Brain microvascular endothelial cell (primary cell): ENCODE measurements at regions not wholly inside any gene's neighbourhood (a gene's known extent, or its start where the extent isn't known, plus 50 kb on each side); places are given as distances from the start of the nearest gene placed in this dataset.

Experiments
- DNase-seq: peaks from one replicate; pipeline ENCODE4 v3.0.0-alpha.2; 2020
- H3K27ac ChIP-seq: fragments of 250-450 bp; sonication (Bioruptor Pico); 2 replicates; pipeline ENCODE4 v1.5.1; 2020; ENCODE audit warnings: mild to moderate bottlenecking, moderate library complexity
- H3K27me3 ChIP-seq: fragments of 250-450 bp; sonication (Bioruptor Pico); replicated peaks from 2 replicates; pipeline ENCODE4 v1.5.1; 2020; ENCODE audit warnings: mild to moderate bottlenecking
- H3K36me3 ChIP-seq: fragments of 250-450 bp; sonication (Bioruptor Pico); replicated peaks from 2 replicates; pipeline ENCODE4 v1.5.1; 2020; ENCODE audit warnings: mild to moderate bottlenecking
- H3K4me3 ChIP-seq: 2 replicates; pipeline ENCODE4 v1.5.1; 2011; ENCODE audit warnings: low read depth, mild to moderate bottlenecking, control low read depth, low read length, moderate library complexity
- CTCF ChIP-seq: IDR thresholded peaks from 2 replicates; pipeline ENCODE4 v1.5.1; 2011; ENCODE audit warnings: low read depth, mild to moderate bottlenecking, moderate library complexity, low read length, control low read depth, inconsistent platforms; ENCODE audit errors: missing control alignments
- in situ Hi-C: cut with HindIII; loops from 2 replicates; pipeline ENCODE4 v1.10.0; 2017; ENCODE audit warnings: low sequenced_read_pairs, low pct_ligation_motif_present

- Histone ChIP-seq H3K36me3 (no peaks in the 10 kb centered on the region), H3K27ac (no peak overlapping the region), H3K4me3 (no peak overlapping the region), H3K27me3 (no peaks in the 10 kb centered on the region)
- in situ Hi-C loops, result no loop called here
- no peak for DNase-seq
- TF ChIP-seq CTCF, result no peak
Measured at GRCh38 chr9:79936336-79936735, 364.6 kb downstream of the TLE4 start.

DNA sequence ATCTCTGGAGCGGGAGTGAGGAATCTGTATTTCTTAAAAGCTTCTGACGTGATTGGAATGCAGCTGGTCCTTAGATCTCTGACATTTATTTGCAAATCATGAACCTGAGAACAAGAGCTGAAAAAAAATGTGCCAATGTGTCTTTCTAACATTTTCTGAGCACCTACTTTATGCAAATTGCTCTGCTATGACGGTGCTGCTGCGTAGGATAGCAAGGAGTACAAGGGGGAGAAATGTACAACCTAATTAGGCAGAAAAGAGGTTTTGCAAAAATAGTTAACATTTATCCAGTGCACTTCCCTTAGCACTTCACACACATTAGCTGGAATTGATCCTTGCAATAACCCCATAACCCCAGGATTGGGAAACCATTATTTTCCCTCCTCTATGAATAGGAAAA is 357.5 kb downstream of the TLE4 start:
- no peaks in the 10 kb centered on the region for H3K36me3 ChIP-seq
- no peak overlapping the region for H3K27ac ChIP-seq
- no peak for TF ChIP-seq CTCF
- no peak overlapping the region for H3K4me3 ChIP-seq
- H3K27me3 ChIP-seq, result no peaks in the 10 kb centered on the region
- DNase-seq, result no peak
- in situ Hi-C loops, result no loop called here

DNA sequence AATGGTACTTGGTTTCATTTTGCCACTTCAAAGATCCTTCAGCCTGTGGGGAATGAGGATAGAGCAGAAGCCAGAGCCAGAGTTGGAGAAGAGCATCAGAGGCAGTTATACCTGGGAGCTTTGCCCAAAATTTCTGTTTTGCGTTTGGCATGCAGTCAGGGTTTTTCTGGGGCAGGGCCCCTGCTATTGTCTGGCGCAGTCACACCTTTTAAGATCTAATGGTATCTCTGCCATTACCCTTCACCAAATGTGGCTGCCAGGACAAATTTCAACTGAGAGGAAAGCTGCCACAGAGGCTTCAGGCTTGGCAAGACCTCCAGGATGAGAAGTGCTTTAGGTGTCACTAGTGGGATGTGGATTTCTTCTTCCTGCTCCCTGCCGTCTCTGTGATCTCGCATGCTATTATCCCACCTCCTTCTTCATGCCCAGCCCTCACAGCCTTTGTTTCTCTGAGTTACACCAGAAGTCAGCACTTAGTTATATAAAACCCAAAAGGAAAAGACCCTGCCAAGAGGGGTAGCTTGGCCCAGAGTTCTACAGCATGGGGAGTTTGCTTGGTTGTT is 357.0 kb downstream of the TLE4 start:
- DNase-seq, result no peak
- Histone ChIP-seq H3K4me3 (no peak overlapping the region), H3K27me3 (no peaks in the 10 kb centered on the region), H3K36me3 (no peaks in the 10 kb centered on the region), H3K27ac (no peak overlapping the region)
- in situ Hi-C loops, result no loop called here
- no peak for TF ChIP-seq CTCF

DNA sequence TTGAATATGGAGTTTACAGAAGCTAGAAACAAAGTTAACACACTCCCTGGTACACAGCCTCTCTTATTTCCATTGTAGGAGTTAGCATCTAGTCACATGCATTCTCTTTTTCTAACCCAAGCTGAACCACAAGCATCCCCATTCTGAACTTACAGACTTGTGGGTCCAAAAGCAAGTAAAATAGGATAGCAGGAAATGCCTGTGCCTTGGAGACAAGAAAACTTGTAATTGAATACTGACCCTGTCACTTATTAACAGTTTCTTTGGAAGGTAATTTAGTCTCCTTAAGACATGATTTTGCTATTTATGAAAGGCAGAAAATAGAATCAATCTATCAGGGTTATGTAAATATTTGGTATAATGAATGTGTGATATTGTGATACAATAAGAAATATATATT is 353.6 kb downstream of the TLE4 start:
- Histone ChIP-seq H3K27ac (no peak overlapping the region), H3K36me3 (no peaks in the 10 kb centered on the region), H3K4me3 (no peak overlapping the region), H3K27me3 (no peaks in the 10 kb centered on the region)
- in situ Hi-C loops, result no loop called here
- DNase-seq, result no peak
- TF ChIP-seq CTCF, result no peak

DNA sequence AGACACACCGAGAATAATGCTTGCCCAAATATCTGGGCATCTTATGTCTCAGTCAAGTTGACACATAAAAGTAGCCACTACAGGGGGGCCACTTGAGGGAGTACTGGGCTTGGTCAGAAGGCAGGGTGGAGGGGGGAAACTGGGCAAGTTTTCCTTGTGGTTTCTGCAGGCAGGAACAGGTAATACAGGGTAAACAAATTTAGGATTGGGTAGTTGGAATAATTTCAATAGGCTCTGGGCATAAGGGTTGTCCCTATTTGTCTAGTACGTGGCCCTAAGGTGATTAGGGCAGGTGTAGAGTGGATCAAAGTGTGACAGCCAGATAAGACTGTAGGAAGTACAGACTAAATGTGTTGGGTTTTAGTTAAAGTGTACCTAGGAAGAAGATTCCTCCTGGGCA is 353.1 kb downstream of the TLE4 start:
- Histone ChIP-seq H3K4me3 (no peak overlapping the region), H3K36me3 (no peaks in the 10 kb centered on the region), H3K27me3 (no peaks in the 10 kb centered on the region), H3K27ac (no peak overlapping the region)
- no peak for TF ChIP-seq CTCF
- in situ Hi-C loops, result no loop called here
- no peak for DNase-seq

- peak; percentile 3 for DNase-seq
- Histone ChIP-seq H3K27ac (no peak overlapping the region), H3K27me3 (no peaks in the 10 kb centered on the region), H3K4me3 (no peak overlapping the region), H3K36me3 (no peaks in the 10 kb centered on the region)
- no peak for TF ChIP-seq CTCF
- in situ Hi-C loops, result no loop called here
Measured at GRCh38 chr9:79917421-79917820, 345.7 kb downstream of the TLE4 start.
